GM23248 (cell line): ENCODE measurements at regions not wholly inside any gene's neighbourhood (a gene's known extent, or its start where the extent isn't known, plus 50 kb on each side); places are given as distances from the start of the nearest gene placed in this dataset.

ENCODE experiments used
- DNase-seq: peaks from one replicate; pipeline ENCODE4 v3.0.0-alpha.2; 2015
- H2AFZ ChIP-seq: fragments of 200-600 bp; sonication (generic); 2 replicates; pipeline ENCODE4 v1.6.1; 2016; ENCODE audit warnings: antibody characterized with exemption
- H3F3A ChIP-seq: fragments of 200-600 bp; sonication (generic); 2 replicates; pipeline ENCODE4 v1.6.1; 2016; ENCODE audit warnings: mild to moderate bottlenecking, antibody characterized with exemption, mixed run types; ENCODE audit not compliant: insufficient read depth
- H3K27ac ChIP-seq: fragments of 200-600 bp; sonication (generic); 2 replicates; pipeline ENCODE4 v1.5.1; 2016; ENCODE audit warnings: mild to moderate bottlenecking
- H3K27me3 ChIP-seq: fragments of 200-600 bp; sonication (generic); replicated peaks from 2 replicates; pipeline ENCODE4 v1.6.1; 2016; ENCODE audit warnings: mild to moderate bottlenecking; ENCODE audit not compliant: insufficient read depth
- H3K36me3 ChIP-seq: fragments of 200-600 bp; sonication (generic); 2 replicates; pipeline ENCODE4 v1.6.1; 2016; ENCODE audit warnings: low read depth, mild to moderate bottlenecking
- H3K4me1 ChIP-seq: fragments of 200-600 bp; sonication (generic); 2 replicates; pipeline ENCODE4 v1.6.1; 2016; ENCODE audit warnings: mild to moderate bottlenecking; ENCODE audit not compliant: insufficient read depth
- H3K4me2 ChIP-seq: fragments of 200-600 bp; sonication (generic); one replicate; pipeline ENCODE4 v1.6.1; 2016; ENCODE audit warnings: mild to moderate bottlenecking; ENCODE audit not compliant: unreplicated experiment
- H3K4me3 ChIP-seq: fragments of 200-600 bp; sonication (generic); 2 replicates; pipeline ENCODE4 v1.5.1; 2016; ENCODE audit warnings: mild to moderate bottlenecking
- H3K79me2 ChIP-seq: fragments of 200-600 bp; sonication (generic); 2 replicates; pipeline ENCODE4 v1.6.1; 2016; ENCODE audit warnings: mild to moderate bottlenecking; ENCODE audit not compliant: insufficient read depth
- H3K9ac ChIP-seq: fragments of 200-600 bp; sonication (generic); 2 replicates; pipeline ENCODE4 v1.6.1; 2016; ENCODE audit warnings: mild to moderate bottlenecking
- H3K9me2 ChIP-seq: fragments of 200-600 bp; sonication (generic); 2 replicates; pipeline ENCODE4 v1.6.1; 2016; ENCODE audit warnings: mixed run types, mild to moderate bottlenecking, moderate library complexity; ENCODE audit not compliant: insufficient read depth
- H3K9me3 ChIP-seq: fragments of 200-600 bp; sonication (generic); one replicate; pipeline ENCODE4 v1.6.1; 2017; ENCODE audit warnings: low read depth
- H4K20me1 ChIP-seq: fragments of 200-600 bp; sonication (generic); 2 replicates; pipeline ENCODE4 v1.6.0; 2016; ENCODE audit not compliant: insufficient read depth
- EZH2 ChIP-seq: fragments of 200-600 bp; sonication (generic); IDR thresholded peaks from 2 replicates; pipeline ENCODE4 v1.6.1; 2018; ENCODE audit warnings: antibody characterized with exemption, mild to moderate bottlenecking; ENCODE audit not compliant: insufficient read depth, poor library complexity, severe bottlenecking
- EZH2phosphoT487 ChIP-seq: fragments of 200-600 bp; sonication (generic); IDR thresholded peaks from 2 replicates; pipeline ENCODE4 v1.6.1; 2018; ENCODE audit warnings: antibody characterized with exemption, moderate library complexity, mild to moderate bottlenecking, low read depth; ENCODE audit not compliant: insufficient read depth
- WGBS, 2 experiments: methylation state at CpG; one replicate each; pipeline ENCODE4 v1.1.6; 2015 to 2017; ENCODE audit warnings: low lambda C conversion rate in 2 of 2, low coverage in 1 of 2; ENCODE audit errors: missing lambda C conversion rate in 2 of 2; 5-methylcytosine and 5-hydroxymethylcytosine counted together
- in situ Hi-C: fragments of 300-500 bp; cut with MboI; formaldehyde crosslinking; loops from 2 replicates; pipeline ENCODE4 v1.15.0; 2020

- H3K27ac ChIP-seq: no peak overlapping the region
- H3K4me2 ChIP-seq: no peak overlapping the region
- TF ChIP-seq EZH2: no peak
- TF ChIP-seq EZH2phosphoT487: no peak
- no peak overlapping the region for H2AFZ ChIP-seq
- DNase-seq: no peak
- no peak overlapping the region for H3K9ac ChIP-seq
- no peaks in the 10 kb centered on the region for H4K20me1 ChIP-seq
- no peaks in the 10 kb centered on the region for H3K9me3 ChIP-seq
- H3K4me3 ChIP-seq: no peak overlapping the region
- no peaks in the 10 kb centered on the region for H3K79me2 ChIP-seq
- no peaks in the 10 kb centered on the region for H3K9me2 ChIP-seq
- 72 to 83% methylated on average over 6 of the region's 6 CpGs for WGBS, 2 experiments
- no peaks in the 10 kb centered on the region for H3K36me3 ChIP-seq
- in situ Hi-C loops: no loop called here
- H3K27me3 ChIP-seq: no peaks in the 10 kb centered on the region
- H3K4me1 ChIP-seq: no peaks in the 10 kb centered on the region
- no peaks in the 10 kb centered on the region for H3F3A ChIP-seq
Measured at GRCh38 chr3:162601101-162601670, 1104.6 kb downstream of the OTOL1 start.

DNA sequence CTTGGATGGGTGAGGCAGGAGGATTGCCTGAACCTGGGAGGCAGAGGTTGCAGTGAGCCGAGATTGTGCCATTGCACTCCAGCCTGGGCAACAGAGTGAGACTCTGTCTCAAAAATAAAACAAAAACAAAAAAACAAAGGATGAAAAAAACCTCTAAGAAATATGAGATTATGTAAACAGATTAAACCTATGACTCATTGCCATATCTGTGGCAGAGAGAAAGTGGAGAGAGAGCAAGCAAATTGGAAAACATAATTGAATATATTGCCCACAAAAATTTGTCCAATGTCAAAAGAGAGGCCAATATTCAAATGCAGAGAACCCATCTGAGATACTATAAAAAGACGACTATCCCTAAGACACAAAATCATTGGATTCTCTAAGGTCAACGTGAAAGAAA is 1106.0 kb downstream of the OTOL1 start:
- H3K9ac ChIP-seq: no peak overlapping the region
- H3K4me3 ChIP-seq: no peak overlapping the region
- no peaks in the 10 kb centered on the region for H4K20me1 ChIP-seq
- H3K9me2 ChIP-seq: no peaks in the 10 kb centered on the region
- no peaks in the 10 kb centered on the region for H3K79me2 ChIP-seq
- no peak overlapping the region for H3K4me2 ChIP-seq
- H3K36me3 ChIP-seq: no peaks in the 10 kb centered on the region
- in situ Hi-C loops: no loop called here
- H3K27me3 ChIP-seq: no peaks in the 10 kb centered on the region
- TF ChIP-seq EZH2phosphoT487: no peak
- TF ChIP-seq EZH2: no peak
- H3K27ac ChIP-seq: no peak overlapping the region
- no peak overlapping the region for H2AFZ ChIP-seq
- DNase-seq: no peak
- H3K9me3 ChIP-seq: no peaks in the 10 kb centered on the region
- WGBS, 2 experiments: 50 to 55% methylated on average over 3 of the region's 3 CpGs
- no peaks in the 10 kb centered on the region for H3K4me1 ChIP-seq
- no peaks in the 10 kb centered on the region for H3F3A ChIP-seq

- H3K27ac ChIP-seq: no peak overlapping the region
- DNase-seq: no peak
- no peaks in the 10 kb centered on the region for H3K36me3 ChIP-seq
- in situ Hi-C loops: no loop called here
- no peaks in the 10 kb centered on the region for H3F3A ChIP-seq
- no peak overlapping the region for H3K4me2 ChIP-seq
- 22 to 24% methylated on average over 4 of the region's 4 CpGs for WGBS, 2 experiments
- no peaks in the 10 kb centered on the region for H4K20me1 ChIP-seq
- H3K4me1 ChIP-seq: no peaks in the 10 kb centered on the region
- H3K4me3 ChIP-seq: no peak overlapping the region
- H3K79me2 ChIP-seq: no peaks in the 10 kb centered on the region
- H3K27me3 ChIP-seq: no peaks in the 10 kb centered on the region
- H3K9ac ChIP-seq: no peak overlapping the region
- no peaks in the 10 kb centered on the region for H3K9me3 ChIP-seq
- TF ChIP-seq EZH2 (no peak), EZH2phosphoT487 (no peak)
- H3K9me2 ChIP-seq: no peaks in the 10 kb centered on the region
- H2AFZ ChIP-seq: no peak overlapping the region
Measured at GRCh38 chr3:162605651-162606204, 1109.1 kb downstream of the OTOL1 start.

DNA sequence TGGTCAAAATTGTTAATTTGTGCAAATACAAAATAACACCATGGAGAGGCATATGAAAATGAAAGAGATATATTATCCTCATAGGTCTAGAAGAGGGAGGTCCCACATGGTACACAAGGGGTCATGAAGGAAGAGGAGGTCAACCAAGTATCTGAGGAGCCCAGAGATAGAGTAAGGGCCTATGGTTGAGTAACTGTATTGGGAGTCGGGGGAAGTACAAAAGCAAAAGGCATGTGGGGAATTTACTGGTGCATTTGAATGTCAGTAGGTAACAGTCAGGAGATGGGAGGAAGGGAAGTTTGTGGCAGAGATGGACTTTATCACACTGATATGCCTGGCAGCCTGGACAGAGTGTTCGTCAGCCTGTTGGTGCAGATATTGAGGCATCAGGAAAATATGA is 1113.7 kb downstream of the OTOL1 start:
- H3K9me2 ChIP-seq: no peaks in the 10 kb centered on the region; the same call in 1 of the 2 replicates
- in situ Hi-C loops: no loop called here
- TF ChIP-seq EZH2 (no peak), EZH2phosphoT487 (no peak)
- H3K4me1 ChIP-seq: no peaks in the 10 kb centered on the region
- H3K9ac ChIP-seq: no peak overlapping the region
- H2AFZ ChIP-seq: no peak overlapping the region
- no peaks in the 10 kb centered on the region for H4K20me1 ChIP-seq
- no peaks in the 10 kb centered on the region for H3K9me3 ChIP-seq
- no peaks in the 10 kb centered on the region for H3K79me2 ChIP-seq
- no peak for DNase-seq
- H3K4me2 ChIP-seq: no peak overlapping the region
- no peak overlapping the region for H3K4me3 ChIP-seq
- no peak overlapping the region for H3K27ac ChIP-seq
- no peaks in the 10 kb centered on the region for H3F3A ChIP-seq
- no peaks in the 10 kb centered on the region for H3K36me3 ChIP-seq
- no peaks in the 10 kb centered on the region for H3K27me3 ChIP-seq
- WGBS, 2 experiments: 52 to 58% methylated on average over 2 of the region's 2 CpGs
